Gastrocnemius medialis (tissue), 4 donors: ENCODE measurements at regions not wholly inside any gene's neighbourhood (a gene's known extent, or its start where the extent isn't known, plus 50 kb on each side); places are given as distances from the start of the nearest gene placed in this dataset.
"Not testable (repeated sequence)": the region's sequence is repeated elsewhere in the genome, so short reads cannot be mapped to it uniquely, and the experiment has no call there.

Experiments
- CTCF ChIP-seq, 5 experiments: fragments of 450-650 bp in 3 of 5; fragments of 200-600 bp in 2 of 5; sonication (generic) in 2 of 5; IDR thresholded peaks in 4 of 5; conservative IDR thresholded peaks in 1 of 5; 1 replicate in 4 of 5; 2 replicates in 1 of 5; pipeline ENCODE4 v1.5.1; 2016 to 2019; ENCODE audit warnings: antibody characterized with exemption in 5 of 5, mild to moderate bottlenecking in 3 of 5, moderate library complexity in 3 of 5
- POLR2A ChIP-seq, 2 donors: fragments of 450-650 bp; IDR thresholded peaks; one replicate each; pipeline ENCODE4 v1.6.1; 2017; ENCODE audit warnings: antibody characterized with exemption in 2 of 2, mild to moderate bottlenecking in 2 of 2, moderate library complexity in 2 of 2

- not testable (repeated sequence) for TF ChIP-seq CTCF (IDR thresholded peaks at IDR 0.05 in 4 of 5, conservative IDR thresholded peaks at IDR 0.05 in 1 of 5); POLR2A (IDR thresholded peaks at IDR 0.05)
Observed at GRCh38 chr20:64328595-64329250, 73.2 kb downstream of the PCMTD2 start.
